ENCODE measurements at regions not wholly inside any gene's neighbourhood (a gene's known extent, or its start where the extent isn't known, plus 50 kb on each side); places are given as distances from the start of the nearest gene placed in this dataset.

DNA sequence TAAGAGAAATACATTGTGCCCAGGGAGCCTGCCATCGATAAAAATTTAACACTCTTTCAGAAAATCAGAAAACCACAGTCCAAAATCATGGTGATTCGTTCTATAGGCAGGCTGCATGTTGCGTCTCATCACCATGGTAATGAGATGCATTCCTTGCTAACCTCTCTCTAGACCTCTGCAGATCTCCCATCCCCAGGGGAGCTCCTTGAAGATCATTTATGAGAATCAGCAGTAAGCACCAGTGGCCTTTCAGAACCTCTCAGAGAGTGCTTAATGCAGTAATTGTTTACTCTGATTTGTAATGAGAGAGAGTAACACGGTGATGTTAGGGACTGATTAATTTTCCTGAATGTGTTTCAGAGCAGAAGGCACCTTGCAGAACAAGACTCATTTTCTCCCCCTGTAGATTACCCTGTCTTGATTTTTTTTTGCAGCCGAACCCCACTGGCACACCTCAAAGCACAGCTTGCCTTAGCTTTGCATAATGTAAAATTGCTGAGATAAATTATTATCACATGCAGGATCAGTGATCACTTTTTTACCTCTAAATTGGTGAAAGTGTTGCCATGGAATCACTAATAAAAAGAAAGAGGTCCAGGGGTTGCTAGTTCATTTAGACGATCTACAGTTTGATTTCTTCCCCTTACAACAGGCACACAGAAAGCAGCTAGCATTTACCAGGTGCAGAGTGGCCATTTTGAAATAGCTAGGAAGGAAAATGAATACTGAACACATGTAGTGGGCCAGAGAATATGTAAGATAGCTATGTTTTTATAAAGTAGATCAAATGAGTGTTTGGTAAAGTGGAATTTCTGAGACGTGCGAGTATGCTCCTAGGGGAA lies 98.9 kb upstream of the CHL1 start:
- H3K9me3 Mint-ChIP-seq, result no peaks in the 10 kb centered on the region
- H3K27me3 Mint-ChIP-seq (ENCODE audit: low read depth), result no peaks in the 10 kb centered on the region
- DNase-seq (no peak), ATAC-seq (no peak)
- no peak overlapping the region for H3K4me3 Mint-ChIP-seq
- no peaks in the 10 kb centered on the region for H3K4me1 Mint-ChIP-seq (ENCODE audit: low read depth)
- H3K36me3 Mint-ChIP-seq (ENCODE audit: insufficient read depth), result no peaks in the 10 kb centered on the region

DNA sequence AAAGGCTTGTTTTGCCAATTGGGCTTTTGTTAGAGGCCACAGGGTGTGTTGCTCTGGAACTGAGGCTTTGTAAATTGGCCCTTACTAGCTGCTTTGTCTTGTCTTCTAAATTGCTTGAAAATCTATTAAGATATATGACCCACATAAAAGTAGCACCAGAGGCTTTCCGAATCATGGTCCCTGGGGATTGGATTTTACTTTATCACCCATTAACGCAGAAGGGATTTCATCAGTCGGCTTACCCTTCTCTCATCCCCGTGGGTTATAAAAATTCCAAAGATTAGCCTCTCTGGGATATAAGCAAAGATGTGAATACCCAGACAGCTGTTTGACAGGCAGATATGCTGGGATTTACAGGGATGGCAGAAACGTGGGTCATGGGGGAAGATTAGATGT lies 98.3 kb upstream of the CHL1 start:
- Mint-ChIP-seq H3K4me1 (ENCODE audit: low read depth) (no peaks in the 10 kb centered on the region), H3K9me3 (no peaks in the 10 kb centered on the region), H3K36me3 (ENCODE audit: insufficient read depth) (no peaks in the 10 kb centered on the region), H3K4me3 (no peak overlapping the region), H3K27me3 (ENCODE audit: low read depth) (no peaks in the 10 kb centered on the region)
- no peak for ATAC-seq
- no peak for DNase-seq

DNA sequence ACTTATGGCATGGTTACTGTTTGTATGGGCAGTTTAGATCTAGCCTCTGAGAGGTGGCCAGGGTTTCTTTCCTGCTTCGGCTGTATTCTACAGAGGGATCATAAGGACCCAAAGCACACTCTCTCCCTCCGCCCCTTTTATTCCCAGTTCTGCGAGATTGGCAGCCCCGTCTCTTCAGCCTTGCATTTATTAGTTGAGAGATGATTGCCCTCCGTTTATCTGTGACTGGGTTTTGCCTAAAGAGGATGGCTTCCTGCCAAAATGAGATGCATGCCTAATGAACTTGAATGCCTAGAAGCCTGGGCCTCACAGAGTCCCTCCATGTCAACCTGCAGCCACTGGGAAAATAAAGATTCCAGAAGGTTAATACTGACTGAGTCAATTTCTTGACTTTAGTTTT lies 97.1 kb upstream of the CHL1 start:
- ATAC-seq (no peak), DNase-seq (no peak)
- no peaks in the 10 kb centered on the region for H3K27me3 Mint-ChIP-seq (ENCODE audit: low read depth)
- no peaks in the 10 kb centered on the region for H3K36me3 Mint-ChIP-seq (ENCODE audit: insufficient read depth)
- H3K9me3 Mint-ChIP-seq, result no peaks in the 10 kb centered on the region
- H3K4me3 Mint-ChIP-seq, result no peak overlapping the region
- H3K4me1 Mint-ChIP-seq (ENCODE audit: low read depth), result no peaks in the 10 kb centered on the region

DNA sequence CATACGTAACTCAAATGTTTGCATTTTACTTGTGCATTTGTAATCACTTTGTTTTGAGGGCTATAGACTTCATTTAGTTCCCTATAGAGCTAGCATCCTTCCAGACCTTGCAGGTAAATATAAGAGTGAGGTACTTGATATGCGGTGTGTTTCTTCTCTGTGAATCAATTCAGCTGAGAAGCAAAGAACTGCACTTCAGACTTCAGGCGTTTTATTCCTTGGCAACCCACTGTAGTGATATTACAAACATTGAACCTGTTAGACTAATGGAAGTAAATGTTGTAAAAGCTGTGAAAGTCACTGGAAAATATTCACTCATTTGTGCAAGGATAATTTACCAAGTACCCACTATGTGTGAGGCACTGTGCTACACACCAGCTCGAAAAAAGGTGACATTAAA lies 94.1 kb upstream of the CHL1 start:
- H3K27me3 Mint-ChIP-seq (ENCODE audit: low read depth), result no peaks in the 10 kb centered on the region
- H3K36me3 Mint-ChIP-seq (ENCODE audit: insufficient read depth), result no peaks in the 10 kb centered on the region
- H3K9me3 Mint-ChIP-seq, result no peaks in the 10 kb centered on the region
- H3K4me3 Mint-ChIP-seq, result no peak overlapping the region
- DNase-seq, result no peak
- ATAC-seq, result no peak
- no peaks in the 10 kb centered on the region for H3K4me1 Mint-ChIP-seq (ENCODE audit: low read depth)

DNA sequence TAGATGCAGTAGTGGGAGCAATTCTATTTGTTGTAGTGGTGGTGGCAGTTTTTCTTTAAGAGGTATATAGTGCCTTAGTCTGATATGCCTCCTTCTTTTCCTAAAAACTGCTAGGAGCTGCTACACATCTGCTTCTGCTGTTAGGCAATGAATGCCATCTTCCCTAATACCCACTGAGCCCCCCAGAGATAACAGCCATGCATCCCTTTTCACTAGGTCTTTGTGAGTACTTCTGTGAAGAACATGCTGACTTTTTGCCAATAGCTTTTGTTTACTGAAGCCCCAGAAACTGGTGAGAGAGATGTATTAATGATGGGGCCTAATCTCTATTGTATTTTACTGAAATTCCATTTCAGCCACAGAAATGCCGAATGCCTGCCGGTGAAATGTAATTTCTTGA lies 92.6 kb upstream of the CHL1 start:
- no peaks in the 10 kb centered on the region for H3K27me3 Mint-ChIP-seq (ENCODE audit: low read depth)
- no peaks in the 10 kb centered on the region for H3K36me3 Mint-ChIP-seq (ENCODE audit: insufficient read depth)
- ATAC-seq (no peak), DNase-seq (no peak)
- no peak overlapping the region for H3K4me3 Mint-ChIP-seq
- H3K4me1 Mint-ChIP-seq (ENCODE audit: low read depth), result no peaks in the 10 kb centered on the region
- no peaks in the 10 kb centered on the region for H3K9me3 Mint-ChIP-seq

DNA sequence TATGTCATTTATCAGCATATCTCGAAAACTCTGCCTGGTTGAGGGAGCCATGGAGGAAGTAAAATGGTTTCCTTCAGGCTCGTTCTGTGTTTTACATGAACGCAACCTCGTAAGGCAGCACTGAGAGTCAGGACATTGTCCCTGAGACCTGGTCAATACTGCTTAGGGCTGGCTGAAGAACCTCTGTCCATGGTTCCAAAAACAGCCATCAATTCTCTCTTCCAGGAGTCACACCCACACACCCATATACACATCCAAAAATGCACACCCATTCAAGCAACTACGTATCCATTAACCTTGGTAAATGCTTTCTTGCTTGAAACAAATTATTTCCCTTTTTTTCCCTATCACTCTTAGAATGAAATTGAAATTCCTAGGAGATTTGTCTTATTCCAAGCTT lies 91.0 kb upstream of the CHL1 start:
- peaks cover 2% of the 10 kb centered on the region for H3K27me3 Mint-ChIP-seq (ENCODE audit: low read depth)
- H3K36me3 Mint-ChIP-seq (ENCODE audit: insufficient read depth), result no peaks in the 10 kb centered on the region
- H3K4me3 Mint-ChIP-seq, result no peak overlapping the region
- no peaks in the 10 kb centered on the region for H3K4me1 Mint-ChIP-seq (ENCODE audit: low read depth)
- ATAC-seq (no peak), DNase-seq (no peak)
- no peaks in the 10 kb centered on the region for H3K9me3 Mint-ChIP-seq

DNA sequence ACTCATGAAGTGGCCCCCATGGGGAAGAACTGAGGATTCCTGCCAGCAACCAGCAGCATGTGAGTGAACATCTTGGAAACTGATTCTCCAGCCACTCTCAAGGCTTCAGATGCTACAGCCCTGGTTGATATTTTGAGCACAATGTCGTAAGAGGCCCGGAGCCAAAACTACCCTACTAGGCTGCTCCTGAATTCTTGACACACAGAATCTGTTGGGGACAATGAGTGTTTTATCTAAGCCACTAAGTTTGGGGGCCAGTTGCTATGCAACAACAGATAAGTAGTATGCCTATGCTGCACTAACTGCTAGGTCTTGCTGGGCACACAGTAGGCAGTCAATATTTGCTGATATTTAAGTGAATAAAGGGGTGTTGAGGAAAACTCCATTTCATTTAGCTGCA lies 89.9 kb upstream of the CHL1 start:
- Mint-ChIP-seq H3K36me3 (ENCODE audit: insufficient read depth) (no peaks in the 10 kb centered on the region), H3K4me1 (ENCODE audit: low read depth) (no peaks in the 10 kb centered on the region), H3K27me3 (ENCODE audit: low read depth) (peaks cover 2% of the 10 kb centered on the region), H3K4me3 (no peak overlapping the region), H3K9me3 (no peaks in the 10 kb centered on the region)
- ATAC-seq (no peak), DNase-seq (no peak)

DNA sequence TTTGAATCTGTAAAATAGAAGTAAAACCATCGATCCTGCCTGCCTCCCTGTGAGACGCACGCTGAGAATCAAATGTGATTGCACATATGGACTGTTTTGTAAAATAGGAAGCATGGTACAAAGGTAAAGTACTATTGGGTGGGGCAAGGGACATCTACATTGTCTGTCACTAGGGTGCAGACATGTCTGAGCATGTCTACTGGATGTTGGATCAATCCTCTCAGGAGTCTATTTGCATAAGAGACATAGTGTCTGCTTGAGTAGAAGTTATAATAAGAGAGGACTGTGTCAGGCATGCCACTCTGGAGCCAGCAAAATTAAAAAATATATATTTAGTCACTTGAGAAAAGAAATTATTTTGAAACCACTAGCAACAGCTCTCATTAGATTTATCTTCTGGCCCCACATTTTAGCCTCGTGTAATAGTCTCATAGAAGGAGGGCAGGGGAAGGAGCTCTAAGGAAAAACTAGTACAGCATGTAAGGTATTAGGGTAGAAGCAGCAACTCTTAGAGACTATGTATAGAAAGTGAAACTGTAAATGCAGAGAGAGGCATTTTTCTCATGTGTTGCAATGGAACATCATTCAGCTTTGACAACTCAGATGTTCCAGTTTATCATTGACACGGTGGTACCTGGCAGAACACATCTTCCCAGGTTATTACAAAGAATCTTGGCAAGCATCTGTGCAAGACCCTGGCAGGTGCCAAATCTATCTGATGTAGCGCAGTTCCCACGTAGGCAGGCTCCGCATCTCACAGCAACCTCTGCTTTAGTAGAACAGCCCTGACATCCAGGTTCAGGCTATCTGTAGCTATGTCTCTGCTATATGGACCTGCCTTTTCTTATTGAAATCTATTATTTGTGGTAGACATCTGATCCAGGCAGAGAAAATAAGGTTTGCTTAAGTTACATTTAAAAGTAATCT lies 85.2 kb upstream of the CHL1 start:
- DNase-seq (no peak), ATAC-seq (no peak)
- Mint-ChIP-seq H3K4me3 (no peak overlapping the region), H3K9me3 (no peaks in the 10 kb centered on the region), H3K4me1 (ENCODE audit: low read depth) (no peaks in the 10 kb centered on the region), H3K36me3 (ENCODE audit: insufficient read depth) (no peaks in the 10 kb centered on the region), H3K27me3 (ENCODE audit: low read depth) (peaks cover 5% of the 10 kb centered on the region)

DNA sequence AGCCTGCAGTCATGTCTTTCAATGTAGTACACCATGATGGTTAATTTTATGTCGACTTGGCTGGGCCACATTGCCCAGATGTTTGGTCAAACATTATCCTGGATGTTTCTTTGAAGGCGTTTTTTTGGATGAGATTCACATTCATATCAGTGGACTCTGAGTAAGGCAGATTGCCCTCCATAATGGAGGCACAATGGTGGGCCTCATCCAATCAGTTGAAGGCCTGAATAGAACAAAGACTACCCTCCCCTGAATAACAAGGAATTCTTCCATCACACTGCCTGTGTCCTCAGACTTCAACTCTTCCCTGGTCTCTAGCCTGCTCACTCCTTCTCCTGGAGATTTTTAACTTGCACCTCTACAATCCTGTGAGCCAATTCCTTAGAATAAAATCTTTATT lies 83.8 kb upstream of the CHL1 start:
- Mint-ChIP-seq H3K27me3 (ENCODE audit: low read depth) (peaks cover 5% of the 10 kb centered on the region), H3K4me3 (no peak overlapping the region), H3K36me3 (ENCODE audit: insufficient read depth) (no peaks in the 10 kb centered on the region), H3K4me1 (ENCODE audit: low read depth) (no peaks in the 10 kb centered on the region), H3K9me3 (no peaks in the 10 kb centered on the region)
- ATAC-seq (no peak), DNase-seq (no peak)

DNA sequence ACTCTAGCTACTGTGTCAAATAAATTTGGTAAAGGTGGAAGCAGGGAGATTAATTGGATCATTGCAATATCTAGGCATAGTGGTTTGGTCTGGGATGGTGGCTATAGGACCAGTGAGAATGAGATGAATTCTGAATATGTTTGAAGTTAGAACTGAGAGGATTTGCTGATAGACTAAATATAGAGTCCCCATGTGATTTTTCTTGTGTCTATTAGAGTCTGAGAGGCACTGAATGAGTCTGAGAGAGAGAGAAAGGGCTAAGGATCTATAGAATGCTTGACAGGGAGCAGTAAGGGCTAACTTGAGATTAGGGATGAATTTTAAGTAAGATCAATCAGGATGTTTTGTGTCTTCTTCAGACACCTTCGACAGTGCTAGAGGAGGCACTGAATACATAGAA lies 77.9 kb upstream of the CHL1 start:
- peaks cover 1% of the 10 kb centered on the region for H3K27me3 Mint-ChIP-seq (ENCODE audit: low read depth)
- H3K9me3 Mint-ChIP-seq, result no peaks in the 10 kb centered on the region
- no peaks in the 10 kb centered on the region for H3K4me1 Mint-ChIP-seq (ENCODE audit: low read depth)
- DNase-seq, result no peak
- no peak for ATAC-seq
- no peak overlapping the region for H3K4me3 Mint-ChIP-seq
- no peaks in the 10 kb centered on the region for H3K36me3 Mint-ChIP-seq (ENCODE audit: insufficient read depth)

DNA sequence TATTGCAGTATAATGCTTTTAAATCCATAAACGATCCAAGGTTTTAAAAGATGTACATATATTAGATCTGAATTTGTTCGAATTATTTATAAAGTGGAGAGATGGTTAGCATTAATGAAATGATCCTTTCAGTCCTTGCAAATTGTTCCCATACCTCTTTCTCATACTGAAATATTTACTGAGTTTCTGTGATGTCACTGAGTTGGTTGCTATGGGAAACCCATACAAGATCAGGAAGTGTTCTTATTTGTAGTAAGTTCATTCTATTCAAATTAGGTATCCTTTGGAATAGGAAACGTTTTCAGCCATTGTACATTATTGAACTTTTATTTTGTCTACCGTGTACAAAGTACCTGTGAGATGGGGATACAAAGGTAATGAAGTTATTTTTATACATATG lies 73.2 kb upstream of the CHL1 start:
- no peaks in the 10 kb centered on the region for H3K27me3 Mint-ChIP-seq (ENCODE audit: low read depth)
- no peaks in the 10 kb centered on the region for H3K36me3 Mint-ChIP-seq (ENCODE audit: insufficient read depth)
- H3K4me1 Mint-ChIP-seq (ENCODE audit: low read depth), result no peaks in the 10 kb centered on the region
- H3K9me3 Mint-ChIP-seq, result peaks cover 8% of the 10 kb centered on the region
- H3K4me3 Mint-ChIP-seq, result no peak overlapping the region
- DNase-seq (no peak), ATAC-seq (no peak)

DNA sequence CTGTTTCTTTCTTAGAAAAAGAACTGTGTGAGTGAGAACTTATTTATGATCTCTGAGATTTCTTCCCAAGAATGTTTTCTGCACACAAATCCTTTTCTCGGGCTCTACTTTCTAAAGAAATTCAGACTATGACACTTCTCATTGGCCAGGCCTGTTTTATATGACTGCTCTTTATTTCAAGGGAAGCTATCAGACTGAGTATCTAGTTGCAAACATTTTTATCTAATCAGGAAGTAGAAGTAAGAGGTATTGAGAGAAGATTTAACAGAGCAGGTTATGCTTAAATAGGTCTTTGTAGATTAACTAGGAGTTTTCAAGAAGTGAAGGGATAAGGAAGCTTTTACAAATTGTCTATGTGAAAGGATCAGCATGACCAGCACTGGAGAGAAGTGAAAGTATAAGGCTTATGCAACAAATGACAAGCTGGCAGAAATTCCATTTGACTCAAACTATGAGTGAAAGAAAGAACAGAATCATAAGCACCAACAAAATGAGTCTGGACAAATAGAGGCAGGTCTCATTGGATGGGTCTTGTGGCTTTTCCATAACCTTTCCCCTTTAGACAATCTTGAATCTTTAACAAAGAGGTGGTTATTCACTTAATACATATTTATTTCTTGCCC lies 71.9 kb upstream of the CHL1 start:
- H3K4me3 Mint-ChIP-seq, result no peak overlapping the region
- DNase-seq (no peak), ATAC-seq (no peak)
- H3K9me3 Mint-ChIP-seq, result peaks cover 8% of the 10 kb centered on the region
- no peaks in the 10 kb centered on the region for H3K4me1 Mint-ChIP-seq (ENCODE audit: low read depth)
- no peaks in the 10 kb centered on the region for H3K27me3 Mint-ChIP-seq (ENCODE audit: low read depth)
- H3K36me3 Mint-ChIP-seq (ENCODE audit: insufficient read depth), result no peaks in the 10 kb centered on the region

DNA sequence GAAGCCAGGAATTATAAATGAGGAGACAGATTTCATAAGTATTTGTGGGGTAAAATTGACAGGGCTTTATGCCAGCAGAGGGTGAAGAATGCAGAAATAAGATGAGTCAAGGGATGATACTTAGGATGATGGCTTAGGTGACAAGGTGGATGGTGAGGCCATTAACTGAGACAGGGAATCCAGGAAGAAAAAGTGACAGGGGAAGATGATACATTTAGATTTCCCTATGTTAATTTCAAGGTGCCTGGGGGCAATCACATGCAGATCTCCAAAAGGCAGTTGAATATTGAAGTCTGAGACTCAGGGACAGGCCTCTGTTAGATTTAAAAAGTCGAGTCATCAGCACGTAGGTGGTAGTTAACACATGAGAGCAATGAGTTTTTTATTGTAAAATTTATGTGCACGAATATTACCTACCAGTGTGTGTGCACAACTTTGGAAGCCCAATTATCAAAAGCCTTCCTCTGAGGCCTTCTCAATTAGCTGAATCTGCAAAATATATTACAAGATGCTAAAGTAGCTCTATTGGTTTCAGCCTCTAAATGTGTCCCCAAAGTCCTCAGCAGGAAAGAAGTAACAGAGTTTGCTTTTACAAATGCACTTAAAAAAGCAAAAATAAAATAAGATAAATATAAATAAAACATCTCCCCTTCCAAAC lies 67.9 kb upstream of the CHL1 start:
- Mint-ChIP-seq H3K9me3 (peaks cover 8% of the 10 kb centered on the region), H3K4me3 (no peak overlapping the region), H3K27me3 (ENCODE audit: low read depth) (no peaks in the 10 kb centered on the region), H3K4me1 (ENCODE audit: low read depth) (no peaks in the 10 kb centered on the region), H3K36me3 (ENCODE audit: insufficient read depth) (no peaks in the 10 kb centered on the region)
- no peak for DNase-seq
- ATAC-seq, result no peak

DNA sequence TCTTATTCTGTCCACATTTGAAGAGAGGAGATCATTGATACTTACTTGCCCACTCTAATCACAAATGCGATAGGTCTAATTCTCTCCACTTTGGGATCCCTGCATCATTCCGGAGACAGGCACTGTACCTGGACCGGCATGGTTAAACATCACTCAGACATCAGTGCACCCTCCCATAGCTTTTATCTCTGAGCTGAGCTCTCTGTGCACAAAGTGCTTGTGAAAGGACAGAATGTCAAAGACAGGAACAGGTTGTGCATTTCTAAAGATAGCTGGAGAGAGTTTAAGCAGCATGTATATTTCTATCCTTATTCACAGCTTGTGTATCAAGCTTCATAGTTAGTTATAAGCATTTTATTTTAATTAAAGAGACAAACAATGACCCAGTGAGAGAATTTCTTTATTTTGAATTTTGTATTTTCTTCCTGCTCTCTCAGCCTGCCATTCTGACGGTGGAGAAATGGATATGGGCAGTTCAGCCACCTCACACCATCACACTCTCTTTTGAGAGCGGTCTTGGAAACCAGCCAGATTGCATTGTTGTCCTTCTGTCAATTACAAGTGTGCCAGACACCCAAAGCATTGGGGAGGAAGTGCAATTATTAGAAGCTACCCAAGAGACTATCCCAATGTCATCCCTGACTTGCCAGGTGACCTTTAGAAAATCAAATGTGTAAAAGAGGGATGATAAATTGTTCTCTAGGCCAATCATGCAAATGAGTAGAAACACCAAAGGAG lies 65.2 kb upstream of the CHL1 start:
- DNase-seq (no peak), ATAC-seq (no peak)
- no peaks in the 10 kb centered on the region for H3K27me3 Mint-ChIP-seq (ENCODE audit: low read depth)
- H3K36me3 Mint-ChIP-seq (ENCODE audit: insufficient read depth), result no peaks in the 10 kb centered on the region
- H3K4me1 Mint-ChIP-seq (ENCODE audit: low read depth), result no peaks in the 10 kb centered on the region
- peaks cover 2% of the 10 kb centered on the region for H3K9me3 Mint-ChIP-seq
- no peak overlapping the region for H3K4me3 Mint-ChIP-seq
